Prostate gland (tissue), 2 donors: ENCODE measurements at regions not wholly inside any gene's neighbourhood (a gene's known extent, or its start where the extent isn't known, plus 50 kb on each side); places are given as distances from the start of the nearest gene placed in this dataset.

Experiments used
- CTCF ChIP-seq, 4 experiments: fragments of 200-600 bp in 2 of 4; fragments of 450-650 bp in 2 of 4; sonication (generic) in 2 of 4; IDR thresholded peaks; 1 replicate in 3 of 4; 2 replicates in 1 of 4; pipeline ENCODE4 v1.5.1; 2016 to 2019; ENCODE audit warnings: antibody characterized with exemption in 4 of 4, mild to moderate bottlenecking in 2 of 4, moderate library complexity in 2 of 4
- POLR2A ChIP-seq: fragments of 450-650 bp; IDR thresholded peaks from one replicate; pipeline ENCODE4 v1.6.1; 2016; ENCODE audit warnings: antibody characterized with exemption, mild to moderate bottlenecking
- POLR2AphosphoS5 ChIP-seq: sonication (generic); formaldehyde crosslinking; IDR thresholded peaks from one replicate; pipeline ENCODE4 v1.6.1; 2017; ENCODE audit warnings: antibody characterized with exemption

GRCh38 chr7:13834328-13834761, 155.1 kb downstream of the ETV1 start:
- no peak for TF ChIP-seq POLR2A
- no peak for TF ChIP-seq CTCF (IDR thresholded peaks at IDR 0.05)
- TF ChIP-seq POLR2AphosphoS5 = no peak
